HEK293 (cell line): ENCODE measurements at regions not wholly inside any gene's neighbourhood (a gene's known extent, or its start where the extent isn't known, plus 50 kb on each side); places are given as distances from the start of the nearest gene placed in this dataset.

ENCODE experiments used
- CTCF ChIA-PET: fragments of 350-600 bp; formaldehyde crosslinking; extraction: SDS; loops from one replicate; lab custom pipeline; 2021; ENCODE audit warnings: antibody characterized with exemption; lab: Yijun Ruan, JAX
- POLR2A ChIA-PET: fragments of 300-600 bp; formaldehyde crosslinking; extraction: SDS; loops from one replicate; lab custom pipeline; 2020; ENCODE audit warnings: antibody characterized with exemption, inconsistent platforms; lab: Yijun Ruan, JAX
- H3K27ac ChIP-seq: fragments of 200-500 bp; sonication (Bioruptor generic); 2 replicates; pipeline ENCODE4 v1.5.1; 2014; ENCODE audit warnings: low read depth, low read length, control low read depth, inconsistent platforms; ENCODE audit errors: extremely low read depth
- H3K36me3 ChIP-seq, 2 experiments: fragments of 200-500 bp in 1 of 2; sonication (Bioruptor generic) in 1 of 2; 1 replicate in 1 of 2; 2 replicates in 1 of 2; pipeline ENCODE4 v1.5.1; 2014 to 2017; ENCODE audit warnings: inconsistent platforms in 2 of 2, low read length in 2 of 2; ENCODE audit not compliant: control insufficient read depth in 2 of 2, insufficient read depth in 1 of 2
- H3K4me1 ChIP-seq: fragments of 200-500 bp; sonication (Bioruptor generic); 2 replicates; pipeline ENCODE4 v1.5.1; 2014; ENCODE audit warnings: mild to moderate bottlenecking, low read length, inconsistent platforms; ENCODE audit not compliant: control insufficient read depth, insufficient read depth
- H3K4me3 ChIP-seq: 2 replicates; pipeline ENCODE4 v1.5.1; 2011; ENCODE audit warnings: low read depth, mild to moderate bottlenecking, control low read depth, low read length, moderate library complexity
- H3K9me3 ChIP-seq: fragments of 200-500 bp; sonication (Bioruptor generic); 2 replicates; pipeline ENCODE4 v1.5.1; 2014; ENCODE audit warnings: low read depth, low read length, inconsistent platforms; ENCODE audit not compliant: control insufficient read depth, insufficient read depth
- FEZF1 ChIP-seq: fragments of 450-650 bp; formaldehyde crosslinking; IDR thresholded peaks from 2 replicates; pipeline ENCODE4 v1.5.1; 2016; ENCODE audit warnings: missing biosample characterization, missing genetic modification characterization
- GLIS1 ChIP-seq: fragments of 450-650 bp; formaldehyde crosslinking; IDR thresholded peaks from 2 replicates; pipeline ENCODE4 v1.5.1; 2016; ENCODE audit warnings: missing biosample characterization, missing genetic modification characterization
- PRDM4 ChIP-seq: fragments of 450-650 bp; formaldehyde crosslinking; IDR thresholded peaks from 2 replicates; pipeline ENCODE4 v1.5.1; 2017; ENCODE audit warnings: missing biosample characterization, missing genetic modification characterization
- SP2 ChIP-seq: fragments of 450-650 bp; formaldehyde crosslinking; IDR thresholded peaks from 2 replicates; pipeline ENCODE4 v1.5.1; 2016; ENCODE audit warnings: missing biosample characterization, missing genetic modification characterization
- SP3 ChIP-seq: fragments of 450-650 bp; formaldehyde crosslinking; IDR thresholded peaks from 2 replicates; pipeline ENCODE4 v1.5.1; 2016; ENCODE audit warnings: missing biosample characterization, missing genetic modification characterization
- TCF7L2 ChIP-seq: IDR thresholded peaks from 2 replicates; pipeline ENCODE4 v1.6.1; 2011; ENCODE audit warnings: low read depth, mild to moderate bottlenecking, inconsistent platforms, low read length, moderate library complexity, borderline replicate concordance
- ZFHX2 ChIP-seq: fragments of 450-650 bp; formaldehyde crosslinking; conservative IDR thresholded peaks from 2 replicates; pipeline ENCODE4 v1.5.1; 2016; ENCODE audit warnings: missing biosample characterization, missing genetic modification characterization
- ZNF10 ChIP-seq: fragments of 450-650 bp; formaldehyde crosslinking; IDR thresholded peaks from 2 replicates; pipeline ENCODE4 v1.5.1; 2017; ENCODE audit warnings: missing biosample characterization, missing genetic modification characterization
- ZNF138 ChIP-seq: fragments of 450-650 bp; formaldehyde crosslinking; IDR thresholded peaks from 2 replicates; pipeline ENCODE4 v1.5.1; 2016; ENCODE audit warnings: missing biosample characterization, missing genetic modification characterization, borderline replicate concordance
- ZNF148 ChIP-seq: fragments of 450-650 bp; formaldehyde crosslinking; IDR thresholded peaks from 2 replicates; pipeline ENCODE4 v1.5.0; 2017; ENCODE audit warnings: missing biosample characterization, missing genetic modification characterization, borderline replicate concordance
- ZNF175 ChIP-seq: fragments of 450-650 bp; formaldehyde crosslinking; IDR thresholded peaks from 2 replicates; pipeline ENCODE4 v1.5.1; 2016; ENCODE audit warnings: missing biosample characterization, missing genetic modification characterization
- ZNF350 ChIP-seq: fragments of 450-650 bp; formaldehyde crosslinking; IDR thresholded peaks from 2 replicates; pipeline ENCODE4 v1.5.0; 2017; ENCODE audit warnings: missing biosample characterization, mild to moderate bottlenecking, missing genetic modification characterization
- ZNF391 ChIP-seq: fragments of 450-650 bp; formaldehyde crosslinking; IDR thresholded peaks from 2 replicates; pipeline ENCODE4 v1.5.1; 2016; ENCODE audit warnings: low read depth, missing biosample characterization, missing genetic modification characterization, borderline replicate concordance
- ZNF404 ChIP-seq: fragments of 450-650 bp; formaldehyde crosslinking; IDR thresholded peaks from 2 replicates; pipeline ENCODE4 v1.5.1; 2017; ENCODE audit warnings: missing biosample characterization, missing genetic modification characterization
- ZNF48 ChIP-seq: fragments of 450-650 bp; formaldehyde crosslinking; IDR thresholded peaks from 2 replicates; pipeline ENCODE4 v1.5.1; 2016; ENCODE audit warnings: missing biosample characterization, missing genetic modification characterization
- ZNF521 ChIP-seq: fragments of 450-650 bp; formaldehyde crosslinking; IDR thresholded peaks from 2 replicates; pipeline ENCODE4 v1.5.1; 2017; ENCODE audit warnings: missing biosample characterization, mild to moderate bottlenecking, missing genetic modification characterization
- ZNF580 ChIP-seq: fragments of 450-650 bp; formaldehyde crosslinking; IDR thresholded peaks from 2 replicates; pipeline ENCODE4 v1.5.1; 2016; ENCODE audit warnings: missing biosample characterization, missing genetic modification characterization
- ZNF624 ChIP-seq: fragments of 450-650 bp; formaldehyde crosslinking; IDR thresholded peaks from 2 replicates; pipeline ENCODE4 v1.5.1; 2017; ENCODE audit warnings: missing biosample characterization, missing genetic modification characterization
- ZNF658 ChIP-seq: fragments of 450-650 bp; formaldehyde crosslinking; IDR thresholded peaks from 2 replicates; pipeline ENCODE4; 2016; ENCODE audit warnings: missing biosample characterization, missing genetic modification characterization
- ZNF670 ChIP-seq: fragments of 450-650 bp; formaldehyde crosslinking; IDR thresholded peaks from 2 replicates; pipeline ENCODE4 v1.5.1; 2016; ENCODE audit warnings: missing biosample characterization, missing genetic modification characterization, low read depth
- ZNF677 ChIP-seq: fragments of 450-650 bp; IDR thresholded peaks from 2 replicates; pipeline ENCODE4 v1.5.0; 2018; ENCODE audit warnings: missing biosample characterization, mild to moderate bottlenecking, missing genetic modification characterization, moderate library complexity
- ZNF701 ChIP-seq: fragments of 450-650 bp; formaldehyde crosslinking; IDR thresholded peaks from 2 replicates; pipeline ENCODE4 v1.5.1; 2016; ENCODE audit warnings: missing biosample characterization, missing genetic modification characterization
- ZNF777 ChIP-seq: fragments of 450-650 bp; formaldehyde crosslinking; IDR thresholded peaks from 2 replicates; pipeline ENCODE4 v1.5.1; 2017; ENCODE audit warnings: missing biosample characterization, missing genetic modification characterization, borderline replicate concordance
- TF ChIP-seq, protein P1 (sequence below): fragments of 450-650 bp; formaldehyde crosslinking; IDR thresholded peaks from 2 replicates; pipeline ENCODE4 v1.5.1; 2016; ENCODE audit warnings: missing biosample characterization, missing genetic modification characterization

- ChIA-PET CTCF (interaction anchor here (0.6 to 2.9 kb wide), 13 partner anchors 11 to 206 kb away, joined by 3 to 18 read pairs (median 3); no protein-coding TSS in a partner anchor), POLR2A (interaction anchor here (0.6 to 5.0 kb wide), 8 partner anchors 10 to 87 kb away, joined by 3 to 37 read pairs (median 6); partner anchors contain the start of gene GSE1)
- peak overlapping the region; percentile 69 for H3K4me3 ChIP-seq
- H3K9me3 ChIP-seq: no peaks in the 10 kb centered on the region
- H3K36me3 ChIP-seq: no peaks in the 10 kb centered on the region
- peak overlapping the region; percentile 91; the same call in 1 of the 2 replicates for H3K27ac ChIP-seq
- TF ChIP-seq ZNF48 (tag by site-specific recombination): no peak
- no peak for TF ChIP-seq ZNF624 (tag by site-specific recombination)
- peak; percentile 57; the same call in 1 of the 2 replicates for TF ChIP-seq TCF7L2
- TF ChIP-seq SP3 (tag by site-specific recombination): peak; percentile 42; the same call in 1 of the 2 replicates
- 0 out of 2 replicates have a peak, but pooled peaks have one; percentile 29 for TF ChIP-seq SP2 (tag by site-specific recombination)
- TF ChIP-seq PRDM4 (tag by site-specific recombination): peak; percentile 46; the same call in 1 of the 2 replicates
- peak; percentile 50 for TF ChIP-seq ZFHX2 (tag by site-specific recombination)
- no peaks in the 10 kb centered on the region for H3K4me1 ChIP-seq
Observed at GRCh38 chr16:85552980-85553435, 60.1 kb upstream of the GSE1 start.

DNA sequence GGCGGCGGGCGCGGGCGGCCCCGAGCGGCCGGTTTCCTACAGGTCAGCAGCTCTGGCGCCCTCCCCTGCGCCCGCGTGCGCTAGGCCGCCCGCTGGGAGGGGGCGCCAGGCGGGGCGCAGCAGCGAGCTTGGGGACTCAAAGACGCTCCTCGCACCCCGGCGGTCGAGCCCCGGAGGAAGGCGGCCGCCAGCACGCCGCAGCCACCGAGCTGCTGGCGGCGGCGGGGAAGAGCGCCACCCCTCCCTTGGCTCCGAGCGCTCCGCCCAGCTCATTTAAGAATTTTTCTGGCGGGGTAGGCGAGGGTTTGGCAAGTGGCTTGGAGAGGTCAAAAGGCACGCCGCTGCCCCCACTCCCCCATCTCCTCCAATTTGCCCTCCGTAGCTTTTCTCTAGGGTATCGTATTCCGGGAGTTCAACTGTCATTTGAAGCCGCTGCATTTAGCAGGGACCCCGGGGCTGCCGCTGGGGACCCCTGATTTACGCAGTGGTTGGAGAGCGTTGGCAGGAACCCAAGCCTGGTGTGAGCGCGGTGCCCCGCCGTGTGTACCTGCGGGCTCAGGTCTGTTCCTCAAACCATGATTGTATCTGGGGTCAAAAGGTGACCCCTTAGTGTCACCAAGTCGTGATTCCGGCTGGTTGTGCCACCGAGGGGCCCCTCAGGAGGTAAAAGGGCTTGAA lies 59.5 kb upstream of the GSE1 start:
- H3K4me3 ChIP-seq: peak overlapping the region; percentile 69
- ChIA-PET POLR2A (interaction anchor here (0.6 to 5.0 kb wide), 11 partner anchors 10 to 92 kb away, joined by 3 to 37 read pairs (median 6); partner anchors contain the start of gene GSE1), CTCF (interaction anchor here (0.6 to 2.9 kb wide), 14 partner anchors 11 to 206 kb away, joined by 3 to 18 read pairs (median 4); partner anchors contain the start of gene GSE1)
- peak overlapping the region; percentile 91; the same call in 1 of the 2 replicates for H3K27ac ChIP-seq
- peaks cover 5% of the 10 kb centered on the region for H3K4me1 ChIP-seq
- H3K9me3 ChIP-seq: no peaks in the 10 kb centered on the region
- H3K36me3 ChIP-seq: no peaks in the 10 kb centered on the region
- TF ChIP-seq ZNF521 (tag by site-specific recombination): no peak
- no peak for TF ChIP-seq ZNF677
- no peak for TF ChIP-seq ZNF777 (tag by site-specific recombination)
- no peak for TF ChIP-seq ZNF701 (tag by site-specific recombination)
- no peak for TF ChIP-seq ZNF138 (tag by site-specific recombination)
- TF ChIP-seq ZFHX2 (tag by site-specific recombination): no peak; the same call in 1 of the 2 replicates
- TF ChIP-seq ZNF175 (tag by site-specific recombination): no peak
- no peak; the same call in 1 of the 2 replicates for TF ChIP-seq PRDM4 (tag by site-specific recombination)
- no peak for TF ChIP-seq FEZF1 (tag by site-specific recombination)
- TF ChIP-seq, protein P1, sequence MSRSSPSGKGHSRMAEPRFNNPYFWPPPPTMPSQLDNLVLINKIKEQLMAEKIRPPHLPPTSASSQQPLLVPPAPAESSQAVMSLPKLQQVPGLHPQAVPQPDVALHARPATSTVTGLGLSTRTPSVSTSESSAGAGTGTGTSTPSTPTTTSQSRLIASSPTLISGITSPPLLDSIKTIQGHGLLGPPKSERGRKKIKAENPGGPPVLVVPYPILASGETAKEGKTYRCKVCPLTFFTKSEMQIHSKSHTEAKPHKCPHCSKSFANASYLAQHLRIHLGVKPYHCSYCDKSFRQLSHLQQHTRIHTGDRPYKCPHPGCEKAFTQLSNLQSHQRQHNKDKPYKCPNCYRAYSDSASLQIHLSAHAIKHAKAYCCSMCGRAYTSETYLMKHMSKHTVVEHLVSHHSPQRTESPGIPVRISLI (tag by site-specific recombination): no peak
- no peak for TF ChIP-seq ZNF404
- no peak for TF ChIP-seq ZNF10 (tag by site-specific recombination)
- peak; percentile 18; the same call in 1 of the 2 replicates for TF ChIP-seq ZNF580
- TF ChIP-seq ZNF670: no peak
- no peak; the same call in 1 of the 2 replicates for TF ChIP-seq ZNF391 (tag by site-specific recombination)
- no peak for TF ChIP-seq ZNF658 (tag by site-specific recombination)
- TF ChIP-seq ZNF148 (tag by site-specific recombination): no peak
- TF ChIP-seq GLIS1 (tag by site-specific recombination): peak; percentile 69
- TF ChIP-seq ZNF350 (tag by site-specific recombination): no peak
